Loucy (cell line): ENCODE measurements at regions not wholly inside any gene's neighbourhood (a gene's known extent, or its start where the extent isn't known, plus 50 kb on each side); places are given as distances from the start of the nearest gene placed in this dataset.

Source experiments
- H2AFZ ChIP-seq: fragments of 200-600 bp; sonication (generic); 2 replicates; pipeline ENCODE4 v1.6.0; 2016; ENCODE audit warnings: antibody characterized with exemption, mild to moderate bottlenecking, low read length, moderate library complexity
- H3F3A ChIP-seq: fragments of 200-600 bp; 2 replicates; pipeline ENCODE4 v1.6.0; 2016; ENCODE audit warnings: antibody characterized with exemption, low read depth, mild to moderate bottlenecking
- H3K27me3 ChIP-seq: fragments of 200-600 bp; sonication (generic); 2 replicates; pipeline ENCODE4 v1.6.1; 2014; ENCODE audit warnings: low read length, mild to moderate bottlenecking; ENCODE audit not compliant: insufficient read depth, poor library complexity, severe bottlenecking
- H3K36me3 ChIP-seq: fragments of 200-600 bp; sonication (generic); 2 replicates; pipeline ENCODE4 v1.6.1; 2016; ENCODE audit warnings: low read length; ENCODE audit not compliant: insufficient read depth
- H3K4me1 ChIP-seq: fragments of 200-600 bp; sonication (generic); 2 replicates; pipeline ENCODE4 v1.5.1; 2014; ENCODE audit warnings: low read length, mild to moderate bottlenecking; ENCODE audit not compliant: insufficient read depth, poor library complexity, severe bottlenecking
- H3K4me2 ChIP-seq: fragments of 200-600 bp; sonication (generic); 2 replicates; pipeline ENCODE4 v1.6.0; 2014; ENCODE audit warnings: antibody characterized with exemption, low read length, low read depth, mild to moderate bottlenecking; ENCODE audit not compliant: poor library complexity, severe bottlenecking
- H3K4me3 ChIP-seq: fragments of 200-600 bp; sonication (generic); 2 replicates; pipeline ENCODE4 v1.5.1; 2014; ENCODE audit warnings: low read length, mild to moderate bottlenecking, mixed read lengths; ENCODE audit not compliant: poor library complexity, severe bottlenecking
- H3K79me2 ChIP-seq: fragments of 200-600 bp; sonication (generic); 2 replicates; pipeline ENCODE4 v1.6.1; 2014; ENCODE audit warnings: low read length; ENCODE audit not compliant: insufficient read depth
- H3K9ac ChIP-seq: fragments of 200-600 bp; sonication (generic); 2 replicates; pipeline ENCODE4 v1.6.0; 2014; ENCODE audit warnings: mild to moderate bottlenecking, low read depth, low read length, moderate library complexity; ENCODE audit not compliant: poor library complexity, severe bottlenecking
- H3K9me2 ChIP-seq: fragments of 200-600 bp; sonication (generic); replicated peaks from 2 replicates; pipeline ENCODE4 v1.6.1; 2016; ENCODE audit warnings: low read depth, low read length, mixed read lengths
- H3K9me3 ChIP-seq: fragments of 200-600 bp; sonication (generic); 2 replicates; pipeline ENCODE4 v1.6.1; 2014; ENCODE audit warnings: mild to moderate bottlenecking, antibody characterized with exemption, low read length, low read depth; ENCODE audit not compliant: insufficient read depth
- H4K20me1 ChIP-seq: fragments of 200-600 bp; sonication (generic); 2 replicates; pipeline ENCODE4 v1.6.0; 2014; ENCODE audit warnings: antibody characterized with exemption, low read length, mild to moderate bottlenecking; ENCODE audit not compliant: insufficient read depth, poor library complexity, severe bottlenecking
- CTCF ChIP-seq: fragments of 200-600 bp; sonication (generic); conservative IDR thresholded peaks from 2 replicates; pipeline ENCODE4 v1.5.1; 2014; ENCODE audit warnings: mild to moderate bottlenecking, antibody characterized with exemption, low read length
- EZH2phosphoT487 ChIP-seq: fragments of 200-600 bp; IDR thresholded peaks from 2 replicates; pipeline ENCODE4 v1.6.1; 2018; ENCODE audit warnings: antibody characterized with exemption, mild to moderate bottlenecking, moderate library complexity, borderline replicate concordance

- no peaks in the 10 kb centered on the region for H4K20me1 ChIP-seq
- H3K4me2 ChIP-seq: no peak overlapping the region
- H3K9me2 ChIP-seq: no peaks in the 10 kb centered on the region
- H2AFZ ChIP-seq: no peak overlapping the region
- H3K27me3 ChIP-seq: no peaks in the 10 kb centered on the region
- H3K79me2 ChIP-seq: no peaks in the 10 kb centered on the region
- H3K36me3 ChIP-seq: no peaks in the 10 kb centered on the region
- H3K4me1 ChIP-seq: no peaks in the 10 kb centered on the region
- H3K9me3 ChIP-seq: no peaks in the 10 kb centered on the region
- TF ChIP-seq EZH2phosphoT487 (no peak), CTCF (no peak)
- no peak overlapping the region for H3K4me3 ChIP-seq
- no peak overlapping the region for H3K9ac ChIP-seq
- no peaks in the 10 kb centered on the region for H3F3A ChIP-seq
These were observed 117.9 kb upstream of the FST start for GRCh38 chr5:53362521-53362941.

GRCh38 chr5:53364061-53364460, 116.4 kb upstream of the FST start:
- no peak for TF ChIP-seq CTCF
- no peak for TF ChIP-seq EZH2phosphoT487
- no peak overlapping the region for H3K4me2 ChIP-seq
- H3K9me2 ChIP-seq: no peaks in the 10 kb centered on the region
- no peaks in the 10 kb centered on the region for H3K79me2 ChIP-seq
- no peaks in the 10 kb centered on the region for H3K36me3 ChIP-seq
- no peak overlapping the region for H3K4me3 ChIP-seq
- no peaks in the 10 kb centered on the region for H3K27me3 ChIP-seq
- no peaks in the 10 kb centered on the region for H3K9me3 ChIP-seq
- H3K4me1 ChIP-seq: no peaks in the 10 kb centered on the region
- peak overlapping the region; percentile 37 for H2AFZ ChIP-seq
- no peak overlapping the region for H3K9ac ChIP-seq
- H4K20me1 ChIP-seq: no peaks in the 10 kb centered on the region
- no peaks in the 10 kb centered on the region for H3F3A ChIP-seq

- Histone ChIP-seq H4K20me1 (no peaks in the 10 kb centered on the region), H3K27me3 (no peaks in the 10 kb centered on the region), H3K4me1 (no peaks in the 10 kb centered on the region), H3K79me2 (no peaks in the 10 kb centered on the region), H3K4me2 (no peak overlapping the region), H2AFZ (no peak overlapping the region), H3K9me2 (no peaks in the 10 kb centered on the region), H3K9me3 (no peaks in the 10 kb centered on the region), H3K9ac (no peak overlapping the region), H3K36me3 (no peaks in the 10 kb centered on the region), H3F3A (no peaks in the 10 kb centered on the region), H3K4me3 (no peak overlapping the region)
- TF ChIP-seq CTCF (no peak), EZH2phosphoT487 (no peak)
These were observed 114.2 kb upstream of the FST start for GRCh38 chr5:53366245-53366644.
